ENCODE measurements at regions not wholly inside any gene's neighbourhood (a gene's known extent, or its start where the extent isn't known, plus 50 kb on each side); places are given as distances from the start of the nearest gene placed in this dataset.

DNA sequence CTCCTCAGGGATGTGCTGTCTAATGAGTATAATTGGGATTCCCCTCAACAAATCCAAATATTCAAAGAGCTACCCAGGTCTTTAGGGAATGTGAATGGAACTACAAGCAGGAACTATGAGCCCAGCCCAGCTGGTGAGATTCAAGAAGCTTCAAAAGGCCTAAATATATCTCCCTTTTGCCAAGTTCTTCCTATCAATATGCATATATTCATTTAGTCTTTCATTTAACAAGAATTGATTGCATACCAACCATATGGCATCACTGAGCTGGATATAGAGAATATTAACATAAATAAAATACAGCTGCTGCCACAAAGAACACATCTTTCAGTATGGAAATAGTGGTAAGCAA lies 58.9 kb upstream of the PRSS23 start:
- TF ChIP-seq, protein P1, sequence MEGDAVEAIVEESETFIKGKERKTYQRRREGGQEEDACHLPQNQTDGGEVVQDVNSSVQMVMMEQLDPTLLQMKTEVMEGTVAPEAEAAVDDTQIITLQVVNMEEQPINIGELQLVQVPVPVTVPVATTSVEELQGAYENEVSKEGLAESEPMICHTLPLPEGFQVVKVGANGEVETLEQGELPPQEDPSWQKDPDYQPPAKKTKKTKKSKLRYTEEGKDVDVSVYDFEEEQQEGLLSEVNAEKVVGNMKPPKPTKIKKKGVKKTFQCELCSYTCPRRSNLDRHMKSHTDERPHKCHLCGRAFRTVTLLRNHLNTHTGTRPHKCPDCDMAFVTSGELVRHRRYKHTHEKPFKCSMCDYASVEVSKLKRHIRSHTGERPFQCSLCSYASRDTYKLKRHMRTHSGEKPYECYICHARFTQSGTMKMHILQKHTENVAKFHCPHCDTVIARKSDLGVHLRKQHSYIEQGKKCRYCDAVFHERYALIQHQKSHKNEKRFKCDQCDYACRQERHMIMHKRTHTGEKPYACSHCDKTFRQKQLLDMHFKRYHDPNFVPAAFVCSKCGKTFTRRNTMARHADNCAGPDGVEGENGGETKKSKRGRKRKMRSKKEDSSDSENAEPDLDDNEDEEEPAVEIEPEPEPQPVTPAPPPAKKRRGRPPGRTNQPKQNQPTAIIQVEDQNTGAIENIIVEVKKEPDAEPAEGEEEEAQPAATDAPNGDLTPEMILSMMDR (IDR thresholded peaks at IDR 0.05) = no peak
- TF ChIP-seq POLR2A (IDR thresholded peaks at IDR 0.05) = no peak
